Mucosa of descending colon (tissue), 3 donors: ENCODE measurements at regions not wholly inside any gene's neighbourhood (a gene's known extent, or its start where the extent isn't known, plus 50 kb on each side); places are given as distances from the start of the nearest gene placed in this dataset.

Experiments used
- ATAC-seq: fragments of 200-7000 bp; cut with Tn5 transposase; one replicate; pipeline ENCODE4 v1.9.1; 2020; ENCODE audit warnings: mild to moderate bottlenecking, moderate library complexity
- DNase-seq, 3 donors: peaks; one replicate each; pipeline ENCODE4 v3.0.0-alpha.2; 2020
- H3K36me3 ChIP-seq: fragments of 200-600 bp; one replicate; pipeline ENCODE4 v1.8.0; 2021; ENCODE audit warnings: low read depth, mild to moderate bottlenecking
- H3K4me1 ChIP-seq: fragments of 200-600 bp; one replicate; pipeline ENCODE4 v1.8.0; 2021; ENCODE audit warnings: low read depth, mild to moderate bottlenecking
- H3K4me3 ChIP-seq: fragments of 200-600 bp; one replicate; pipeline ENCODE4 v1.8.0; 2021; ENCODE audit warnings: mild to moderate bottlenecking
- H3K9me3 ChIP-seq: fragments of 200-600 bp; one replicate; pipeline ENCODE4 v1.8.0; 2021; ENCODE audit warnings: mild to moderate bottlenecking
- intact Hi-C, 2 donors: fragments of 100-400 bp; cut with DNase I in 1 of 2; cut with micrococcal nuclease in 1 of 2; formaldehyde crosslinking; loops; one replicate each; pipeline versions ENCODE4 v1.11.0 to v1.11.1; 2022; cut with DNase I, micrococcal nuclease
- TF ChIP-seq, protein P1 (sequence below): fragments of 200-600 bp; IDR thresholded peaks from one replicate; pipeline ENCODE4 v1.8.0; 2022; ENCODE audit warnings: antibody characterized with exemption, mild to moderate bottlenecking
- donor health status: DM: no; HTN: no; CAD: no; lungs with moderate emphysema.
- donor health status: DM: no; HTN: no; CAD: no.
- donor health status: DM: no; HTN: yes; CAD: no.

GRCh38 chr10:128422190-128422589 lies 296.0 kb upstream of the MKI67 start:
- Histone ChIP-seq H3K36me3 (no peaks in the 10 kb centered on the region), H3K4me3 (no peak overlapping the region), H3K4me1 (no peaks in the 10 kb centered on the region), H3K9me3 (no peaks in the 10 kb centered on the region)
- ATAC-seq, result no peak
- intact Hi-C loops, result no loop called here
- DNase-seq, result no peak
- TF ChIP-seq, protein P1, sequence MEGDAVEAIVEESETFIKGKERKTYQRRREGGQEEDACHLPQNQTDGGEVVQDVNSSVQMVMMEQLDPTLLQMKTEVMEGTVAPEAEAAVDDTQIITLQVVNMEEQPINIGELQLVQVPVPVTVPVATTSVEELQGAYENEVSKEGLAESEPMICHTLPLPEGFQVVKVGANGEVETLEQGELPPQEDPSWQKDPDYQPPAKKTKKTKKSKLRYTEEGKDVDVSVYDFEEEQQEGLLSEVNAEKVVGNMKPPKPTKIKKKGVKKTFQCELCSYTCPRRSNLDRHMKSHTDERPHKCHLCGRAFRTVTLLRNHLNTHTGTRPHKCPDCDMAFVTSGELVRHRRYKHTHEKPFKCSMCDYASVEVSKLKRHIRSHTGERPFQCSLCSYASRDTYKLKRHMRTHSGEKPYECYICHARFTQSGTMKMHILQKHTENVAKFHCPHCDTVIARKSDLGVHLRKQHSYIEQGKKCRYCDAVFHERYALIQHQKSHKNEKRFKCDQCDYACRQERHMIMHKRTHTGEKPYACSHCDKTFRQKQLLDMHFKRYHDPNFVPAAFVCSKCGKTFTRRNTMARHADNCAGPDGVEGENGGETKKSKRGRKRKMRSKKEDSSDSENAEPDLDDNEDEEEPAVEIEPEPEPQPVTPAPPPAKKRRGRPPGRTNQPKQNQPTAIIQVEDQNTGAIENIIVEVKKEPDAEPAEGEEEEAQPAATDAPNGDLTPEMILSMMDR, result no peak

DNA sequence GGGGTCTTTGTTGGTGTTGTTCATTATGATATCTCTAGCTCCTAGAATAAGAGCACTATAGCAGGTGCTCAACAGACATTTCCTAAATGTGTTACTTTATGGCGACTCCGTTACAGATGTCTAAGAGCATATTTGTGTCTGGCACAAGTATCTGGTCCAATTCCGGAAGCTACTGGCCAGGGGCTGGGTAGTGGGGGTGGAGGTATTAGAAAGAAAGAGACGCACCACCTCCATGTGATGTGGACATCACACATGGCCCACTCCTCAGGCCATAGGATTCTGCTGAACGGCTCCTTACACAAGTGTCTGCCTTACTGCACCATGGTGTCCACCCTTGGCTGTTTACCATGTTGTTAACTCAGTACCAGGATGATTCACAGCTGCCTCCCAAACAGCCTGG lies 296.8 kb upstream of the MKI67 start:
- TF ChIP-seq, protein P1, result no peak
- DNase-seq (no peak), ATAC-seq (no peak)
- intact Hi-C loops, result no loop called here
- no peak overlapping the region for H3K4me3 ChIP-seq
- no peaks in the 10 kb centered on the region for H3K9me3 ChIP-seq
- no peaks in the 10 kb centered on the region for H3K4me1 ChIP-seq
- no peaks in the 10 kb centered on the region for H3K36me3 ChIP-seq

DNA sequence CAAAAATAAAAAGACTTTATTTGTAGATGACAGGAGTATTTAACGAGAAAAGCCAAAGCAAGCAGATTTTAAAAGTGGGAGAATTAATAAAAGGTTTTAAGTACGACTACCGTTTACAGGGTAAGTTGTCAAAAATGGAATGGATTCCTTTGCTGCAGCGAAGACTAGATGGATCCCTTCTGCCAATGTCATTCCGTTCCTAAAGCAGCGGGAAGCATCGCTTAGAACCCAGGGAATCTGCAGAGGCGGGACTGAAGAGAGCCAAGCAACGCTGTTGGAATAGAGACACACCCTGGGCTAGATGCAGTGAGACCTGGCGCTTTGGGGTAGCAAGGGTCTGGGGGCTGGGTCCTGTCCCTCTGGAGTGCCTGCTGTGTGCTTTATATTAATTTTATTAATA lies 303.1 kb upstream of the MKI67 start:
- intact Hi-C loops, result no loop called here
- DNase-seq (no peak), ATAC-seq (no peak)
- Histone ChIP-seq H3K4me3 (no peak overlapping the region), H3K9me3 (no peaks in the 10 kb centered on the region), H3K36me3 (no peaks in the 10 kb centered on the region), H3K4me1 (no peaks in the 10 kb centered on the region)
- TF ChIP-seq, protein P1, result no peak

DNA sequence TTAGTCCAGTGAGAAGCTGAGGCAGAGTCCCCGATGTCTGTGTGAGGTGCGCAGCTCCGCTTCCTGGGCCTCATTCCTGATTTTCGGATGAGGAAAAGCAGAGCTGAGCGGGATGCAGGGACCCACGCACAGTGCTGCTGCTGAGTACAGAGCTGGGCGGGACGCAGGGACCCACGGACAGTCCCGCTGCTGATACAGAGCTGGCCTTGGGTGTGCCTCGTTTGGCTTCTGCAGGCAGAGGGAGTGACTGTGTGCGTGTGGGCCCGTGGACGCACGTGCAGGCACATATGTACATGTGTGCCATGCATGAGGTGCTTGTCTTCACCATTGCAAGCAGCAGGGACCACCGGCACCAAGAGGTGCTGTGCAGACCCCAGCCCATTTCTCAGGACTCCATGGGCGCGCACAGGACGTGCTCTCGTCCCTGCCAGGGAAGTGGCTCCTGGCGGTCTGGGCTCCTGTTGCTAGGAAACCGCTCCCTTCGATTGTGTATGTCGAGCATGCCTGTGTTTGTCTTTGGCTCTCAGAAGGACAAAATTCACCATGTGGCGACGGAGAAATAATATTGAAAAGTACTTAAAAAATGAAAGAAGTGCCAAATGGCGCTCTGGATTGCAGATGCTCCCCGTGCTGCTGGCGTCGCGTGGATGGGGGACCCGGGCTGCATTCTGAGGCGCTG lies 303.8 kb upstream of the MKI67 start:
- TF ChIP-seq, protein P1, result no peak
- ATAC-seq, result no peak
- H3K36me3 ChIP-seq, result no peaks in the 10 kb centered on the region
- H3K9me3 ChIP-seq, result no peaks in the 10 kb centered on the region
- DNase-seq, result no peak
- H3K4me3 ChIP-seq, result no peak overlapping the region
- intact Hi-C loops, result no loop called here
- H3K4me1 ChIP-seq, result no peaks in the 10 kb centered on the region

GRCh38 chr10:128431083-128431482 lies 304.9 kb upstream of the MKI67 start:
- DNase-seq (no peak), ATAC-seq (no peak)
- no peaks in the 10 kb centered on the region for H3K4me1 ChIP-seq
- H3K36me3 ChIP-seq, result no peaks in the 10 kb centered on the region
- no peaks in the 10 kb centered on the region for H3K9me3 ChIP-seq
- TF ChIP-seq, protein P1, result no peak
- intact Hi-C loops, result no loop called here
- H3K4me3 ChIP-seq, result no peak overlapping the region

GRCh38 chr10:128431506-128431905 lies 305.3 kb upstream of the MKI67 start:
- no peak for DNase-seq
- no peak overlapping the region for H3K4me3 ChIP-seq
- H3K36me3 ChIP-seq, result no peaks in the 10 kb centered on the region
- H3K4me1 ChIP-seq, result no peaks in the 10 kb centered on the region
- intact Hi-C loops, result no loop called here
- TF ChIP-seq, protein P1, result no peak
- no peak for ATAC-seq
- no peaks in the 10 kb centered on the region for H3K9me3 ChIP-seq
